AG20443 (cell line): ENCODE measurements at regions not wholly inside any gene's neighbourhood (a gene's known extent, or its start where the extent isn't known, plus 50 kb on each side); places are given as distances from the start of the nearest gene placed in this dataset.
"Not testable (repeated sequence)": the region's sequence is repeated elsewhere in the genome, so short reads cannot be mapped to it uniquely, and the experiment has no call there.

ENCODE experiments used
- DNase-seq: peaks from one replicate; pipeline ENCODE4 v3.0.0; 2012; ENCODE audit warnings: low spot score, mixed read lengths

GRCh38 chr5:157944077-157944633 is 85.2 kb upstream of the CLINT1 start:
- no peak for DNase-seq

DNA sequence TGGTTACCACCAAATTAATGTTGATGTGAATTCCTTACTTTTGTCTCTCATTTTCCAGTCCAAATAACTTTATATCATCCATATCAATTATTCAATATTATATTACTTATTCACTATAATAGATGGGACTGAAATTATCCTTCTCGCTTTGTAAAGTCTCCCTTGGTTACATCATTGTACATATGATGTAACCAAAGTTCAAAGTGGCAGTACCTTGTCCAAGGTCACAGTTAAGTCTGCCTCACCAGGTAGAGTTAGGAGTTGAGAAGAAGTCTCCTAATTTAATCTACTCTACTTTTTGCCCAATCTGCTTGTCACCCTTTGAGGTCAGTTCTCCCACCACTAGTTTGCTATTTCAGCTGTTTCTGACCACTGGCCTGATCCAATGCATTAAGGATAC is 83.7 kb upstream of the CLINT1 start:
- no peak for DNase-seq

- no peak for DNase-seq
Observed at GRCh38 chr5:157941616-157942015, 82.7 kb upstream of the CLINT1 start.

DNA sequence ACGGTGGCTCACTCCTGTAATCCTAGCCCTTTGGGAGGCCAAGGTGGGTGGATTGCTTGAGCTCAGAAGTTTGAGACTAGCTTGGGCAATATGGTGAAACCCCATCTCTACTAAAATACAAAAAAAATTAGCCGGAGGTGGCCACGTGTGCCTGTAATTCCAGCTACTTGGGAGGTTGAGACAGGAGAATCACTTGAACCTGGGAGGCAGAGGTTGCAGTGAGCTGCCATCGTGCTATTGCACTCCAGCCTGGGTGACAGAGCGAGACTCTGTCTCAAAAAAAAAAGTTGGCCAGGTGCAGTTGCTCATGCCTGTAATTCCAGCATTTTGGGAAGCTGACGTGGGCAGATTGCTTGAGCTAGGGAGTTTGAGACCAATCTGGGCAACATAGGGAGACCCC is 79.2 kb upstream of the CLINT1 start:
- not testable (repeated sequence) for DNase-seq

- not testable (repeated sequence) for DNase-seq
Observed at GRCh38 chr5:157936776-157937501, 78.0 kb upstream of the CLINT1 start.

GRCh38 chr5:157934600-157934999 is 75.7 kb upstream of the CLINT1 start:
- no peak for DNase-seq

GRCh38 chr5:157933005-157933404 is 74.1 kb upstream of the CLINT1 start:
- no peak for DNase-seq

DNA sequence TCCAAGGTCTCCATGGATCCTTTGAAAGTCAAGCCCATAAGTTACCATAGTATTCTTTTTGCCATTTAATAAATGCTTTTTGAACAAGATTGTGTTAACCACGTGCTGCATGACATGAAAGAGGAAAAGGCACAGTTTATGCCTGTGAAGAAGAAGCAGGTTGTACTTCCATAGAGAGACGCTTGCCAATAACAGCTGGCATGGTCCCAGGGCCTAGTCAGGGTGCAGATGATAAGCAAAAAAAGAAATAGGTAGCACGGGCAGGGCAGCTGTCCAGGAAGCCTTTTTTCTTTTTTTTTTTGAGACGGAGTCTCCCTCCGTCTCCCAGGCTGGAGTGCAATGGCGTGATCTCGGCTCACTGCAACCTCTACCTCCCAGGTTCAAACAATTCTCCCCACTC is 71.8 kb upstream of the CLINT1 start:
- no peak for DNase-seq

DNA sequence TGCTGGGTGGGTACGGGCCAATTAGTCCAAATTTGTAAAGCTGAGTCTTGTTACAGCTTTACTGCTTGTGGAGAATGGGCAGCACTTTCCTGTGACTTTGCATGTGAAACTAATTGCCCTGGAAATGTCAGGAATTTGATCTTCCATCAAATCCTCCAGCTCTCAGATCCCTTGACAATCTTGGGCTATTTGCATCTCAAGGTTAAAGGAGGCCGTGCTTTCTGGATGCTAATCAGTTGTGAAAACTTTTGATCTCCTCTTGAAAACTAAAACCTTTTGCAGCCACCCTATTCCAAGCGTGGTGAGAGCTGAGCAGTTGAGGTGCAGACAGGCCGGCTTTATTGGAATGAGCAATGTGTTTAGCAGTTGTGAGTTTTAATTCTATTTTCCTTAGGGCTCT is 68.0 kb upstream of the CLINT1 start:
- DNase-seq, result no peak

DNA sequence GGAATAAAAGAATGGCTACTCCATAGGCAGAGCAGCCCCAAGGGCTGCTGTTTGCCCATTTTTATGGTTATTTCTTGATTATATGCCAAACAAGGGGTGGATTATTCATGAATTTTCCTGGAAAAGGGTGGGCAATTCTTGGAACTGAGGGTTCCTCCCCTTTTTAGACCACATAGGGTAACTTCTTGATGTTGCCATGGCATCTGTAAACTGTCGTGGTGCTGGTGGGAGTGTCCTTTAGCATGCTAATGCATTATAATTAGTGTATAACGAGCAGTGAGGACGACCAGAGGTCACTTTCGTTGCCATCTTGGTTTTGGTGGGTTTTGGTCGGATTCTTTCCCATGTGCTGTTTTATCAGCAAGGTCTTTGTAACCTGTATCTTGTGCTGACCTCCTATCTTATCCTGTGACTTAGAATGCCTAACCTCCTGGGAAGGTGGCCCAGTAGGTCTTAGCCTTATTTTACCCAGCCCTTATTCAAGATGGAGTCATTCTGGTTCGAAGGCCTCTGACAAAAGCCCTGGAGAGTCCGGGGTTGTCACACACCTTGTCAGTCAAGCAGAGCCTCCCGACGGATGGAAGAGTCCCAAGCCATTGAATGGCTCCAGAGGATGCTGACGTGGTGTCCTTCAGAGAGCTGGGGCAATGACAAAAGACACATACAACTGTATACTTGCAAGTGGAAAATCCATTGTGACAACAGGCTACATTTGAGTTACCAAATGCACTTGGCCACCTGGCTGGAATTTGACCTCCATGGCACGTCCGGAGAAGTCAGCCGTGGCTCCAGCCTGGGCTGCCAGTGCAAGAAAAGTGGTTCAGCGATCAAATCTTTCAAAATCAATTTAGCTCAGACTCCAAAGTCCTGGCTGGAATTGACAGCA is 67.1 kb upstream of the CLINT1 start:
- DNase-seq, result no peak

DNA sequence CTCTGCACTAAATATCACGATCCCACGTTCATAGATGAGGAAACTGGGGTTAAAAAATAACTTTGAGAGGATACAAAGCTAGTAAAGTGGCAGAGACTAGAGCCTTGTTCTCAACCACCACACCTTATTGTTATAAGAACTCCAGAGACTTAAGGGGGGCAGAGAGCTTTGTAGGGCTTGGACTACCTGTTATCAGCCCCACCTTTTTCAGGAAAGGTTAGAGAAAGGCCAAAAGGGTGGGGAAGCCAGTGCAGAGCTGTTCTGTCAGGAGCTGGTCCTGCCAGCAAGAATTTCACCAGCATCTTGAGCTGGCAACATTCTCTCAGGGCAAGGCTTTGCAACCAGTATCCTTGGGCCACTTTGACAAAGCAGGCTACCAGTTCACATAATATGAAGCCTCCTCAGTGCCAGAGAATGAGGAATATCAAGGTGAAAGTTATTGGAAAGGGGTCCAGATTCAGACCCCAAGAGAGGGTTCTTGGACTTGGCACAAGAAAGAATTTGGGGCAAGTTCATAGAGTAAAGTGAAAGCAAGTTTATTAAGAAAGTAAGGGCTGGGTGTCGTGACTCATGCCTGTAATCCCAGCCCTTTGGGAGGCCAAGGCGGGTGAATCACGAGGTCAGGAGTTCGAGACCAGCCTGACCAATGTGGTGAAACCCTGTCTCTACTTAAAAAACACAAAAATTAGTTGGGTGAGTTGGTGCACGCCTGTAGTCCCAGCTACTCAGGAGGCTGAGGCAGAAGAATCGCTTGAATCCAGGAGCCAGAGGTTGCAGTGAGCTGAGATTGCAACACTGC is 66.2 kb upstream of the CLINT1 start:
- DNase-seq, result no peak

- no peak for DNase-seq
Observed at GRCh38 chr5:157924490-157924889, 65.5 kb upstream of the CLINT1 start.

- DNase-seq, result no peak
Observed at GRCh38 chr5:157923765-157924164, 64.8 kb upstream of the CLINT1 start.

DNA sequence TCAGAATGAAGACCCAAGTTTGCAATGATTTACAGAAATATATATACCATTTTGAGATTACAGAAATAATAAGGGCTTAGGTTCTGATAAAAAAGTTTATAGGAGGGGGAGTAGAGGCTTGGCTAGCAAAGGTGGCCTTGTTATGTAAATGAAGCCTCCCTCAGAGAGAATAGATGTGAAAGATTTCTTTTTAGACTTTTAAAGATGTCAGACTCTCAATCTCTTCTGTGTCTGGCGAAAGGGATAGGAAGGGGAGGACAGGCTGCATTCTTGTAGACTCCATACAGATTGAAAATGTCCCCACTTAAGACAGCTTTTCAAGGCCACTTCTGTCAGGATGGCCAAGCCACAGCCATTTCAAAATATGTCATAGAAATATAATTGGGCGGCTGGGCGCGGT is 63.1 kb upstream of the CLINT1 start:
- no peak for DNase-seq

- no peak for DNase-seq
Observed at GRCh38 chr5:157920828-157921170, 61.9 kb upstream of the CLINT1 start.

DNA sequence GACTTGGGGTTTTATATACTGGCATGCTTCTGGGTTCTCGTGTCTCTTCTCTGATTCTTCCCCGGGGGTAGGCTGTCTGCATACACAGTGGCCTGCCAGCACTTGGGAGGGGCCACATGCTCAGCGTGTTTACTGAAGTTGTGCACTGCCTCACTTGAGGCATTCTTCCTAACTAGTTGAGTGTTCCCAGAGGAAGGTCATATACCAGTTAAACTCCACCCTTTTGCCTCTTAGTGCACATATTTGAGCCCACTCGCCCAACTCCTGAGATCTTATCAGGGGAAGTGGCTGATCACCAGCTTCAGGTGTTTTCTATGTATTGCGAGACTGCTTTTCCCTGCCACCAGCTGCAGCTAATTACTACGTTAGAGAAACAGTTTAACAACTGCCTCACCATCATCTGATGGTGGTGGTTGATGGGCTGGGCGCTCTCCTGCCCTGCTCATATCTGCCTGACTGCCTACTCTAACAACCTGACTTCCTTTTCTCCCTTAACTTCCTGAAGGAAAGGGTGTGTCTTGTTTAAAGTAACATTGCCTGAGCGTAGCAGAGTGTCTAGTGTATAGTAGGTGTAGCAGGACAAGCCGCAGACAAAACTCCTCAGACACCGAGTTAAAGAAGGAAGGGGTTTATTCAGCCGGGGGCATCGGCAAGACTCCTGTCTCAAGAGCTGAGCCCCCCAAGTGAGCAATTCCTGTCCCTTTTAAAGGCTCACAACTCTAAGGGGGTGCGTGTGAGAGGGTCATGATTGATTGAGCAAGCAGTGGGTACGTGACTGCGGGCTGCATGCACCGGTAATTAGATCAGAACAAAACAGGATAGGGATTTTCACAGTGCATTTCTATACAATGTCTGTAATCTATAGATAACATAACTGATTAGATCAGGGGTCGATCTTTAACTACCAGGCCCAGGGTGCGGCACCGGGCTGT is 60.1 kb upstream of the CLINT1 start:
- DNase-seq, result no peak

- DNase-seq, result peak; percentile 82
Observed at GRCh38 chr5:157917899-157918809, 59.2 kb upstream of the CLINT1 start.

DNA sequence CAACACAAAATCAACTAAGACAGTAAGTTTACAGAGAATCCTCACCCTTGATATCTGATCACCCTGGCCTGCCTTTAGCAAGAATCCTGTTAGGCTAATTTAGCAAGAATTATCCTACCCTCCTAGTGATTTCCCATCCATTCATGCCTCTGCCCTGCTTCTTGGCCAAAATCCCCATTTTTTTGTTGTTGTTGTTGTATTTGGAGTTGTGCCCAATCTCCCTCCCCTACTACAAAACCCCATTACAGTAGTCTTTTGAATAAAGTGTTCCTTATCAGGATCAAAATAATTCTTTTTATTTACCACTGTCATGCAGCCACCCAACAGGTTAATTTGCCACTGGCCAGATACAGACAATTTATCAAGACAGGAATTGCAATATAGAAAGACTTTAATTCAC is 58.5 kb upstream of the CLINT1 start:
- DNase-seq, result no peak

DNA sequence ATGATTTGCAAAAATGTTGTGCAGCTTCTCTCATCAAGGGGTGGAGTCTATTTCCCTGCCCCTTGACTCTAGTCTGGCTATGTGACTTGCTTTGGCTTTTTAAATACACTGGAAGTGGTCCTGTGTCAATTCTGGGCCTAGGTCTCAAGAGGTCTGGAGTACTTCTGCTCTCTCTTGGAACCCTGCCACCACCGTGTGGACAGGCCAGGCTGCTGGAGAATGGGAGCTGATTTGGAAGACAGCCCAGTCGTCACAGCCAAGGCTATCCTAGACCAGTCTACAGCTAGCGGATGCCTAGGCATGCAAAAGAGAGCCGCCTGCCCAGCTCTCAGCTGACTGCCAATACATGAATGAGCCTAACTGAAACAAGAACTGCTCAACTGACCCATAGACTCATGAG is 56.7 kb upstream of the CLINT1 start:
- DNase-seq, result no peak

DNA sequence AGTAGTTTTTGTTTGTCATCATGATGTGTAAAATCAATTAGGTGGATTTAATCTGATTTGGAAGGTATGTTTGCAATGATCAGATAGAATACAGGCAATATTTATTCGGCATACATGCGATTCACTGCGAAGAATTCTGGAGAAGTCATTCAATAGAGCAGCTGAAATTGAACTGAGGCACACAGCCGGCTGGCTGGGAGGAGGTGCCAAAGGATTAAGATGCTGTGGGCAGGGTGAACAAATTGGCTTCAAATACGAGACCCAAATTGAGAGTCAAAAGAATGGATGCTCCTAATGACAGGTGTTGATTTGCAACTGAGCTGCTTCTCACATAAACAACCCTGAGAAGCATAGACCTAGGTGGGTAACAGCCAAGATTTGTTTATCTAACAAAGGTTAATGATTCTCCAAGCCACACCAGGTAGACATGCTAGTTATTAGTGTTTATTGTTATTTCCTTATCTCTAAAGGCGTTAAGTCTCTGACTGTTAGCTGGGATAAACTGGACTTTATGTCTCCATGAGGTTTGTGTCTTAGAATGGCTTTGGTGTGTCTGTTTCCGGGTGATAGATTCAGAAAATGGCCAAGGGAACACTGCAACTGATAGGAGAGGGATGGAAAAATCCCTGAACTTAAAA is 55.3 kb upstream of the CLINT1 start:
- DNase-seq, result no peak
